ENCODE measurements at regions not wholly inside any gene's neighbourhood (a gene's known extent, or its start where the extent isn't known, plus 50 kb on each side); places are given as distances from the start of the nearest gene placed in this dataset.
"Not testable (repeated sequence)": the region's sequence is repeated elsewhere in the genome, so short reads cannot be mapped to it uniquely, and the experiment has no call there.

DNA sequence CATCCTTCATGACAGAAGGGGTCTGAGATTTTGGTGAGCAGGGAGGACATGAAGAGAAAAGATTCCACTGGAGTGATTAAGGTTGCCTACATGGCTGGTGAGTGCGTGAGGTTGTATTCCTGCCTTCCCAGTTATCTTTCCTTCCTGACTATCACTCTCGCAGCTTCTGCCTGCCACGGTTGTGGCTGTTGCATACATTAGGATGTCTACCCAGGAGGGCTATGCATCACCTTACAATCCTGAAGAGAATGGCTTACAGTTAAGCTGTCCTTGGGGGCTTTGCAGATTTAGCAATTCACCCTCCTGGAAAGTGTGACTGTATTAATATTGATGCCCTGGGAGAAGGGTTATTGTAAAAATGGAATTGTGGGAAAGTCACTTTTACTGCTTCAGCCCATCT is 571.0 kb downstream of the TSN start:
- no peak overlapping the region for H3K27ac ChIP-seq (ENCODE audit: insufficient read depth, low read depth, low read length, poor library complexity, severe bottlenecking)
- no peaks in the 10 kb centered on the region for H3K36me3 ChIP-seq (ENCODE audit: control insufficient read depth, insufficient read depth, low read length)
- no peaks in the 10 kb centered on the region for H3K9me3 ChIP-seq (ENCODE audit: control insufficient read depth, low read length)
- no peak overlapping the region for H3K4me3 ChIP-seq (ENCODE audit: insufficient read depth, low read depth, low read length)
- no peaks in the 10 kb centered on the region for H3K27me3 ChIP-seq (ENCODE audit: control insufficient read depth, insufficient read depth, low read length, poor library complexity, severe bottlenecking)
- no peaks in the 10 kb centered on the region for H3K4me1 ChIP-seq (ENCODE audit: control insufficient read depth, insufficient read depth, low read length)
- WGBS, 2 experiments: 66 to 67% methylated on average over 3 of the region's 3 CpGs

DNA sequence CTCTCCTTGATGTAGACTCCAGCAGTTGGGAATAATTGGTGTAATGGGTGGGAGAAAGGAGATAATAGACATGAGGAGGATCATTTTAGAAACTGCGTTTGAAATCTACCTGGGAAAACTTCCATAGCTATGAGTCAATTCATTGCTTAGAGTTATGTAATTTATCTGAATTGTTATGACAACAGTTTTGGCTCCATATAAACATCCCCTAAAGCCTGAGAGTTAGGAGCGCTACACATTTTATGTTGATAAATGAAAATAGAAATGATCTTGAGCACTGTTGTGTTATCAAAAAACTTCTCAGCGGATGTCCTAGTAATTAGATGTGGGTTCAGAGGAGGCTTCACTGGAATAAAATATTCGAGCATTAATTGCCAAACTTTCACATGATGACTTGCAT is 573.4 kb downstream of the TSN start:
- H3K27ac ChIP-seq (ENCODE audit: insufficient read depth, low read depth, low read length, poor library complexity, severe bottlenecking): no peak overlapping the region
- H3K36me3 ChIP-seq (ENCODE audit: control insufficient read depth, insufficient read depth, low read length): no peaks in the 10 kb centered on the region
- H3K27me3 ChIP-seq (ENCODE audit: control insufficient read depth, insufficient read depth, low read length, poor library complexity, severe bottlenecking): no peaks in the 10 kb centered on the region
- no peak overlapping the region for H3K4me3 ChIP-seq (ENCODE audit: insufficient read depth, low read depth, low read length)
- no peaks in the 10 kb centered on the region for H3K9me3 ChIP-seq (ENCODE audit: control insufficient read depth, low read length)
- 96 to 97% methylated on average over 3 to 4 of the region's 4 CpGs for WGBS, 2 experiments
- H3K4me1 ChIP-seq (ENCODE audit: control insufficient read depth, insufficient read depth, low read length): no peaks in the 10 kb centered on the region

DNA sequence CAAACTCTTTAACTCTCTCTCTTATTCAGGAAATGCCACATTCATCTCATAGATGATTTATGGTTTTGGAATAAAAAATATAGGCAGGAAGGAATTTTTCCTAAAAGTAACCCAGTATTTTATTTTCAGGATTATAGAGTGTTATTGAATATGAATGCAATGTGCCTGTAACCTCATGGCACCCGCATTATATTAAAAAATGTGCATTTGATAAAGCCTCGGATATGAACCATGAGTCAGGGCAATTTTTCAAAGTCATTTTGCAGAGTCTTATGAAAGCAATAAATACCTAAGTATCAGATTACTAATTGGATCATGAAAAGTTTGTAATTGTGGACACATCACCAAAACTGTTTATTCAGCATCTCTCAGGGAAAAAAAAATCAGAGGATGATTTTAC is 573.8 kb downstream of the TSN start:
- no peak overlapping the region for H3K27ac ChIP-seq (ENCODE audit: insufficient read depth, low read depth, low read length, poor library complexity, severe bottlenecking)
- WGBS, 2 experiments: 77 to 98% methylated on average over 2 of the region's 2 CpGs
- no peaks in the 10 kb centered on the region for H3K27me3 ChIP-seq (ENCODE audit: control insufficient read depth, insufficient read depth, low read length, poor library complexity, severe bottlenecking)
- no peaks in the 10 kb centered on the region for H3K4me1 ChIP-seq (ENCODE audit: control insufficient read depth, insufficient read depth, low read length)
- no peak overlapping the region for H3K4me3 ChIP-seq (ENCODE audit: insufficient read depth, low read depth, low read length)
- H3K9me3 ChIP-seq (ENCODE audit: control insufficient read depth, low read length): no peaks in the 10 kb centered on the region
- H3K36me3 ChIP-seq (ENCODE audit: control insufficient read depth, insufficient read depth, low read length): no peaks in the 10 kb centered on the region

DNA sequence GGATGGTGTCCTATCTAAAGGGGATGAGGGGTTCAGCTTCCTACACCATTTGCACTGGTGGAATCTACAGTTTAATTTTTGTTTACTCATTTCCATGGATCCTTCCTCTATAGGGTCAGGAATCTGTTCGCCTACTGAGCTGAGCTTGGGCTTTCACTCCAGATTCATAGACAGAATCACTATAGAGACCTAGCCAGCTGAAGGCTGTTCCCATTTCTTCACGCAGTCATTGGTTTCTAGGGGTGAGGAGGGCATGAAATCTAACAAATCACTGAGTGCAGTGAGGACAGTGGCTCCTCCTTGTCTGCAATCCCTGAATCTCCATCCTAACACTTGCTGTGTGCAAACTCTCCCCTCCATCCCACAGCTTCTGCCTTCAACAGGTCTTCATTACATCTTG is 578.5 kb downstream of the TSN start:
- no peak overlapping the region for H3K4me3 ChIP-seq (ENCODE audit: insufficient read depth, low read depth, low read length)
- H3K27ac ChIP-seq (ENCODE audit: insufficient read depth, low read depth, low read length, poor library complexity, severe bottlenecking): no peak overlapping the region
- H3K4me1 ChIP-seq (ENCODE audit: control insufficient read depth, insufficient read depth, low read length): no peaks in the 10 kb centered on the region
- H3K27me3 ChIP-seq (ENCODE audit: control insufficient read depth, insufficient read depth, low read length, poor library complexity, severe bottlenecking): no peaks in the 10 kb centered on the region
- H3K9me3 ChIP-seq (ENCODE audit: control insufficient read depth, low read length): no peaks in the 10 kb centered on the region
- 96 to 98% methylated on average over 2 of the region's 2 CpGs for WGBS, 2 experiments
- no peaks in the 10 kb centered on the region for H3K36me3 ChIP-seq (ENCODE audit: control insufficient read depth, insufficient read depth, low read length)

DNA sequence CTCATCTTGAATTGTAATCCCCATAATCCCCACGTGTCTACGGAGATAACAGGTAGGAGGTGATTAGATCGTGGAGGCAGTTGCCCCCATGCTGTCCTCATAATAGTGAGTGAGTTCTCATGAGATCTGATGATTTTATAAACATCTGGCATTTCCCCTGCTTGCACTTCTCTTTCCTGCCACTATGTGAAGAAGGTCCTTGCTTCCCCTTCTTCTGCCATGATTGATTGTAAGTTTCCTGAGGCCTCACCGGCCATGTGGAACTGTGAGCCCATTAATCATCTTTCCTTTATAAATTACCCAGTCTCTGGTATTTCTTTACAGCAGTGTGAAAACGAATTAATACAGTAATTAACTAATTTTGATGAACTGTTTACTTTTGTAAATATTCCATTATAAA is 582.5 kb downstream of the TSN start:
- Histone ChIP-seq H3K4me3 (ENCODE audit: insufficient read depth, low read depth, low read length) (no peak overlapping the region), H3K27me3 (ENCODE audit: control insufficient read depth, insufficient read depth, low read length, poor library complexity, severe bottlenecking) (no peaks in the 10 kb centered on the region), H3K27ac (ENCODE audit: insufficient read depth, low read depth, low read length, poor library complexity, severe bottlenecking) (no peak overlapping the region), H3K4me1 (ENCODE audit: control insufficient read depth, insufficient read depth, low read length) (no peaks in the 10 kb centered on the region), H3K9me3 (ENCODE audit: control insufficient read depth, low read length) (no peaks in the 10 kb centered on the region), H3K36me3 (ENCODE audit: control insufficient read depth, insufficient read depth, low read length) (no peaks in the 10 kb centered on the region)
- 89 to 95% methylated on average over 4 of the region's 5 CpGs for WGBS, 2 experiments

DNA sequence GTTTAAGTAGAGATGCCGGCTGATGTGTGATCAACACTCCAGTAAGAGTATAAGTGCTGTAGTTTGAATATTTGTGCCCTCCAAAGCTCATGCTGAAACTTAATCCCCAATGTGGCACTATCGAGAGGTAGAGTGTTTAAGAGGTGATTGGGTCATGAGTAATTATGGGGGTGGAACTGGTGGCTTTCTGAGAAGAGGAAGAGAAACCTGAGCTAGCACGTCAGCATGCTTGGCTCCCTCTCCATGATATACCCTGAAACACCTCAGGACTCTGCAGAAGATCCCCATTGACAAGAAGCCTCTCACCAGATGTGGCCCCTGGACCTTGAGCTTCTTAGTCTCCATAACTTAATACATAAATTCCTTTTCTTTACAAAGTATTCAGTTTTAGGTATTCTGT is 584.8 kb downstream of the TSN start:
- Histone ChIP-seq H3K27ac (ENCODE audit: insufficient read depth, low read depth, low read length, poor library complexity, severe bottlenecking) (no peak overlapping the region), H3K9me3 (ENCODE audit: control insufficient read depth, low read length) (no peaks in the 10 kb centered on the region), H3K27me3 (ENCODE audit: control insufficient read depth, insufficient read depth, low read length, poor library complexity, severe bottlenecking) (no peaks in the 10 kb centered on the region), H3K36me3 (ENCODE audit: control insufficient read depth, insufficient read depth, low read length) (no peaks in the 10 kb centered on the region), H3K4me3 (ENCODE audit: insufficient read depth, low read depth, low read length) (no peak overlapping the region), H3K4me1 (ENCODE audit: control insufficient read depth, insufficient read depth, low read length) (no peaks in the 10 kb centered on the region)
- WGBS, 2 experiments: 90 to 93% methylated on average over 3 of the region's 3 CpGs

DNA sequence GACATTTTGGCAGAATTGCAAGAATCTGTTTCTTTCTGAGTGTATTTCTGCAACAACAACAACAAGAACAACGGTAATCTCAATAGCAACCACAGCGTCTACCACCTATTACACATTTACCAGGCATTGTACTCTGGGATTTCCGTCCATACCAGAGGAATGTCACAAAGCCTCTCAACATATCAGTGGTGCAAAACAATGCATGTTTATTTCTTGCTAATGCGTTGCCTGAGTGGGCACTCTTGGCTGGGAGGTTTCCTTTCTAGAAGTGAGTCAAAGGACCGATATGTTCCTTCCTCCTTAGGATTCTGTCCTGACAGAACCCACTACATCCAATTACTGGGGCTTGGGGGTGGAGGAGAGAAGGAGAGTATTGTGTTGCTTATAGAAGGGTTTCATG is 585.6 kb downstream of the TSN start:
- Histone ChIP-seq H3K27ac (ENCODE audit: insufficient read depth, low read depth, low read length, poor library complexity, severe bottlenecking) (no peak overlapping the region), H3K36me3 (ENCODE audit: control insufficient read depth, insufficient read depth, low read length) (no peaks in the 10 kb centered on the region), H3K9me3 (ENCODE audit: control insufficient read depth, low read length) (no peaks in the 10 kb centered on the region), H3K27me3 (ENCODE audit: control insufficient read depth, insufficient read depth, low read length, poor library complexity, severe bottlenecking) (no peaks in the 10 kb centered on the region), H3K4me3 (ENCODE audit: insufficient read depth, low read depth, low read length) (no peak overlapping the region), H3K4me1 (ENCODE audit: control insufficient read depth, insufficient read depth, low read length) (no peaks in the 10 kb centered on the region)
- WGBS, 2 experiments: 91 to 98% methylated on average over 4 to 5 of the region's 5 CpGs

DNA sequence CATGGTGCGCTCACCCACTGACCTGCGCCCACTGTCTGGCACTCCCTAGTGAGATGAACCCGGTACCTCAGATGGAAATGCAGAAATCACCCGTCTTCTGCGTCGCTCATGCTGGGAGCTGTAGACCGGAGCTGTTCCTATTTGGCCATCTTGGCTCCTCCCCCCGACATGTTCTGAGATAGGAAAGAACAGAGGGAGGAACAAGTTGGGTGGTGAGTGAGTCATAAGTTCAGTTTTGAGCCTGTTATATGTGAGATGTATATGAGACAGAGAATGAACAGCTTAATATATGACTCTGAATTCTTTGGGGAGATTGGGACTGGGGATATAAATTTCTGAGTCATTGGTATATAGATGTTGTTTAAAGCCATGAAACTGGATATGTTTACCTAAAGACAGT is 596.7 kb downstream of the TSN start:
- not testable (repeated sequence) for H3K27me3 ChIP-seq (ENCODE audit: control insufficient read depth, insufficient read depth, low read length, poor library complexity, severe bottlenecking)
- 78 to 80% methylated on average over 8 of the region's 8 CpGs for WGBS, 2 experiments

DNA sequence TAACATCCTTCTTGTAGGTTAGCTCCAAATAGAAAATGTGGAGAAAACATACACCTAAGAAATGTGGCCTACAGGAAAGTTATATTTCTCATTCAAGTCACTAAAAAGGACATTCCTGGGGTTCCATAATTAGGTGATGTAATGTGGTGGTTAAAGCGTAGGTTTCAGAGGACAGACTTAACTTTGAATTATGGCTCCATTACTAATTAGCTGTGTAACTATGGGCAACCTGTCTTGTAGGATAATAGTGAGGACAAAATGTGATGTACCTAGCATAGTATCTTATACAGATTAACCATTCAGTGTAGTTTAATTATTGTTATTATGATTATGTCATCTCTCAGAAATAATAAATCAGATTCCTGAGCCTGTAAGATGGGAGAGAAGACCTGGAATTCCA is 602.5 kb downstream of the TSN start:
- no peaks in the 10 kb centered on the region for H3K36me3 ChIP-seq (ENCODE audit: control insufficient read depth, insufficient read depth, low read length)
- H3K27ac ChIP-seq (ENCODE audit: insufficient read depth, low read depth, low read length, poor library complexity, severe bottlenecking): no peak overlapping the region
- no peak overlapping the region for H3K4me3 ChIP-seq (ENCODE audit: insufficient read depth, low read depth, low read length)
- no peaks in the 10 kb centered on the region for H3K9me3 ChIP-seq (ENCODE audit: control insufficient read depth, low read length)
- WGBS, 2 experiments: 79 to 83% methylated on average over 1 of the region's 1 CpG
- H3K27me3 ChIP-seq (ENCODE audit: control insufficient read depth, insufficient read depth, low read length, poor library complexity, severe bottlenecking): no peaks in the 10 kb centered on the region
- H3K4me1 ChIP-seq (ENCODE audit: control insufficient read depth, insufficient read depth, low read length): no peaks in the 10 kb centered on the region

More for the DNA sequence above, 596.7 kb downstream of the TSN start:
- H3K36me3 ChIP-seq (ENCODE audit: control insufficient read depth, insufficient read depth, low read length); H3K4me3 ChIP-seq (ENCODE audit: insufficient read depth, low read depth, low read length); H3K9me3 ChIP-seq (ENCODE audit: control insufficient read depth, low read length); H3K27ac ChIP-seq (ENCODE audit: insufficient read depth, low read depth, low read length, poor library complexity, severe bottlenecking); H3K4me1 ChIP-seq (ENCODE audit: control insufficient read depth, insufficient read depth, low read length): not testable (repeated sequence)

DNA sequence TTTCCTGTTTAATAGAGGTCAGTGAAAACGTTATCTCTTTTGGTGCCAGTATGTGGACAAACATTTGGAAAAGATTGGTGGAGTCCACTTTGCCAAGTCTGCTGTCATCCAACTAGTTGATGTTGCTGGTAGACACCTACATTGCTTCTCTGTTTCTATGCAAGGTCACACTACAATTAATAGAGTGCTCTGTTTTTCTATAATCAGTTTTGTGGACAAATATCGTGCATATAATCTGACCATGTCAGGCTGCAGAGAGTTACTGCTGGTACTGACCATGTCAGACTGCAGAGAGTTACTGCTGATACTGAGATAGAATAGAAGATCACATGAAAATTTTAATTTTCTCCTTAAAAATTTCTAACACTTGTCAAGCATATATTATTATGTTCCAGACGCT is 603.3 kb downstream of the TSN start:
- Histone ChIP-seq H3K9me3 (ENCODE audit: control insufficient read depth, low read length) (no peaks in the 10 kb centered on the region), H3K27ac (ENCODE audit: insufficient read depth, low read depth, low read length, poor library complexity, severe bottlenecking) (no peak overlapping the region), H3K4me1 (ENCODE audit: control insufficient read depth, insufficient read depth, low read length) (no peaks in the 10 kb centered on the region), H3K27me3 (ENCODE audit: control insufficient read depth, insufficient read depth, low read length, poor library complexity, severe bottlenecking) (no peaks in the 10 kb centered on the region), H3K4me3 (ENCODE audit: insufficient read depth, low read depth, low read length) (no peak overlapping the region), H3K36me3 (ENCODE audit: control insufficient read depth, insufficient read depth, low read length) (no peaks in the 10 kb centered on the region)
- 98 to 100% methylated on average over 1 to 2 of the region's 3 CpGs for WGBS, 2 experiments

DNA sequence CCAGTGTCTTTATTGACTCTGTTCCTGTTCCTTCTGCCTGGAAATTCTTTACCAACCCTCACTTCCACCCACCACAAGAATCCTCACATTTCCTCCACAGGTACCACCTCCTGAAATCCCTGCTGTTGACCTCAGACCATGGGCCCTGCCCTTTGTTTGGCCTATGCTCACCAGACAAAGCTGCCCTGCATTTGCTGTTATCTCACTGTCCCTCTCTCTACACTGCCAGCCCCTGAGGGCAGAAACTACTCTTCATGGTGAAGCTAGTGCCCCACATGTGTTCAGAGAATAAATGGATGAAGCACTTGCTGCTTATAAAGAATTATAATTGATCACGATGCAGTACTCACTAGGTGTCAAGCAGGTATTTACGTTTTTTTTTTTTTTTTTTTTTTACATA is 608.4 kb downstream of the TSN start:
- Histone ChIP-seq H3K9me3 (ENCODE audit: control insufficient read depth, low read length) (no peaks in the 10 kb centered on the region), H3K36me3 (ENCODE audit: control insufficient read depth, insufficient read depth, low read length) (no peaks in the 10 kb centered on the region), H3K4me1 (ENCODE audit: control insufficient read depth, insufficient read depth, low read length) (no peaks in the 10 kb centered on the region), H3K27me3 (ENCODE audit: control insufficient read depth, insufficient read depth, low read length, poor library complexity, severe bottlenecking) (no peaks in the 10 kb centered on the region), H3K4me3 (ENCODE audit: insufficient read depth, low read depth, low read length) (no peak overlapping the region), H3K27ac (ENCODE audit: insufficient read depth, low read depth, low read length, poor library complexity, severe bottlenecking) (no peak overlapping the region)
- no CpG with 5 or more reads among the region's 2 CpGs for WGBS, 2 experiments

Data from ectodermal cell (in vitro differentiated cells).